Fibroblast of mammary gland (primary cell): ENCODE measurements at regions not wholly inside any gene's neighbourhood (a gene's known extent, or its start where the extent isn't known, plus 50 kb on each side); places are given as distances from the start of the nearest gene placed in this dataset.

Experiments used
- DNase-seq: peaks from one replicate; pipeline ENCODE4 v3.0.0-alpha.2; 2010; ENCODE audit warnings: low read depth
- H3K4me3 ChIP-seq: 2 replicates; pipeline ENCODE4 v1.5.1; 2011; ENCODE audit warnings: low read depth, mild to moderate bottlenecking, low read length, moderate library complexity; ENCODE audit not compliant: control insufficient read depth
- TF ChIP-seq, protein P1 (sequence below): conservative IDR thresholded peaks from 2 replicates; pipeline ENCODE4 v1.5.1; 2011; ENCODE audit warnings: low read depth, low read length, inconsistent platforms; ENCODE audit not compliant: control insufficient read depth, insufficient read depth

DNA sequence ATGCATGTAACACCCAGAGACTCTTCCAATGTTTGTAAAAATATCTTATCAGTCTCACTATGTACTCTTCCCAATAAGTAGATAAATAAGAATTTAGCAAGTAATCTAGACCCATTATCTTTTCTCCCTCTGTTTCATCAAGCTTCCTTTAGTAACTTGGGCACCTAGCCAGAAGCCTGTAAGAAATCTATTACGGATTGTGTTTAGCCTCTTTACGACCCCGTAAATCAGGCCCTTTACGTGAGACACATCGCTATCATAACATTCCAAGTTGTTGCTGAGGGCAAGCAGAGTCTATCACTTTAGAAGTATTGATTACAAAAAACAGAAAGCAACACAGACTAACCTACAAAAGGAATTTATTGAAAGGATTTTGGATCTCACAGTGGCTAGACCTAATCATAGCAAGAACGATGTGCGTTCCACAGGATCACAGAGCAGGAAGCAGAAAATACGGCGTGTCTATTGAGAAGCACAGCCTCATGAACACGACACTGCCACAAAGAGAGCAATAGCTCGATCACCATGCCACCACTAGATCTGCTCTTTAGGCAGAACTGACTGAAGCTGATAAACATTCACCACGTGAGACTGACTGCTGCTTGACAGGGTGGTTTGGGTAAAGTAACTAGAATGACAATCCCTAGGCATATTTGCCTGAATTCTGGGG lies 922.1 kb downstream of the AMY1C start:
- no peak for DNase-seq
- TF ChIP-seq, protein P1, sequence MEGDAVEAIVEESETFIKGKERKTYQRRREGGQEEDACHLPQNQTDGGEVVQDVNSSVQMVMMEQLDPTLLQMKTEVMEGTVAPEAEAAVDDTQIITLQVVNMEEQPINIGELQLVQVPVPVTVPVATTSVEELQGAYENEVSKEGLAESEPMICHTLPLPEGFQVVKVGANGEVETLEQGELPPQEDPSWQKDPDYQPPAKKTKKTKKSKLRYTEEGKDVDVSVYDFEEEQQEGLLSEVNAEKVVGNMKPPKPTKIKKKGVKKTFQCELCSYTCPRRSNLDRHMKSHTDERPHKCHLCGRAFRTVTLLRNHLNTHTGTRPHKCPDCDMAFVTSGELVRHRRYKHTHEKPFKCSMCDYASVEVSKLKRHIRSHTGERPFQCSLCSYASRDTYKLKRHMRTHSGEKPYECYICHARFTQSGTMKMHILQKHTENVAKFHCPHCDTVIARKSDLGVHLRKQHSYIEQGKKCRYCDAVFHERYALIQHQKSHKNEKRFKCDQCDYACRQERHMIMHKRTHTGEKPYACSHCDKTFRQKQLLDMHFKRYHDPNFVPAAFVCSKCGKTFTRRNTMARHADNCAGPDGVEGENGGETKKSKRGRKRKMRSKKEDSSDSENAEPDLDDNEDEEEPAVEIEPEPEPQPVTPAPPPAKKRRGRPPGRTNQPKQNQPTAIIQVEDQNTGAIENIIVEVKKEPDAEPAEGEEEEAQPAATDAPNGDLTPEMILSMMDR: no peak
- H3K4me3 ChIP-seq: no peak overlapping the region

DNA sequence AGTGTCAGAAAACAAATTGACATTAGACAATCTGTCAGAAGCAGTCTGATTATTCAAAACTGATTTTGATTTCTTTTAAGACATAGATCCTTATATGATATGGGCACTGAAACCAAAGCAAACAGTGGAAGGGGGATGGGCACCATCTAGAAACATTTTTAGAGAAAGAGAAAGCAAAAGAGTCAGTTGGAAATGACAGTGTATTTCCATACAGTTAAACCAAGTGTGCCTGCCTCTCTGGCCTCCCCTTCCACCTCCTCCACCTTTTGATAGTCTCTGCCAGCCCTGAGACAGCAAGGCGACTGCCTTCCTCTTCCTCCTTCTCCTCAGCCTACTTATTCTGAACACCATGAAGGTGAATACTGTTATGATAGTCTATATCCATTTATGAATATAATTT lies 949.7 kb downstream of the AMY1C start:
- TF ChIP-seq, protein P1: no peak
- H3K4me3 ChIP-seq: no peak overlapping the region
- no peak for DNase-seq

DNA sequence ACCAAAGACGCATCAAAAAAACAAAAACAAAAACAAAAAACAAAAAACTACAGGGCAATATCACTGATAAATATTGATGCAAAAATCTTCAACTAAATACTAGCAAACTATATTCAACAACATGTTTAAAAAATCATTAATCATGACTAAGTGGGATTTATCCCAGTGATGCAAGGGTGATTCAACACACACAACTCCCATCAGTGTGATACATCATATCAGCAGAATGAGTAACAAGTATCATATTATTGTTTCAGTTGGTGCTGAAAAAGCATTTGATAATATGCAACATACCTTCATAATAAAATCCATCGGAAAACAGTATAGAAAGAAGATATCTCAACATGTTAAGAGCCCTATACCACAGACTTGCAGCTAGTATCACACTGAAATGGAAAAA lies 953.0 kb downstream of the AMY1C start:
- DNase-seq: no peak
- TF ChIP-seq, protein P1: no peak
- H3K4me3 ChIP-seq: no peak overlapping the region

DNA sequence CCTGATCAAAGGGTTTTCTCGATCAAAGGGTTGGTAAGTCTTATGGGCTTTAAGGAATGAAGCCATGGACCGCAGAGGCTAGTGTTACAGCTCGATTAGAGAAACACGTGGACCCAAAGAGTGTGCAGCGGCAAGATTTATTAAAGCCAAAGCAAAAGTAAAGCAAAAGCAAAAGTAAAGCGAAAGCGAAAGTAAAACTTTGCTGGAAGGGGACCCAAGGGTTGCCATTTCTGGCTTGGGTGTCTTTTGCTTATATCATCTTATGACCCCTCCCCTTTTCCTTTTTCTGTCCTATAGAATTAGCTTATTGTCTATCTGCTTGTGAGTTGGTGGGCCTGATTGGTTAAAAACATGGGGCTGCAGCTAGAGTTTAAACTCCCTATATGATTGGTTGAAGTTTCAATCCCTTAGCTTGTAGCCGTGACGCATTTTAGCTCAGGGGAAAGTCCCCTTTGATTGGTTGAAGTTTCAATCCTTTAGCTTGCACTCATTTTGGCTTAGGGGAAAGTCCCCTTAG lies 957.0 kb downstream of the AMY1C start:
- DNase-seq: no peak
- TF ChIP-seq, protein P1: no peak
- no peak overlapping the region for H3K4me3 ChIP-seq

DNA sequence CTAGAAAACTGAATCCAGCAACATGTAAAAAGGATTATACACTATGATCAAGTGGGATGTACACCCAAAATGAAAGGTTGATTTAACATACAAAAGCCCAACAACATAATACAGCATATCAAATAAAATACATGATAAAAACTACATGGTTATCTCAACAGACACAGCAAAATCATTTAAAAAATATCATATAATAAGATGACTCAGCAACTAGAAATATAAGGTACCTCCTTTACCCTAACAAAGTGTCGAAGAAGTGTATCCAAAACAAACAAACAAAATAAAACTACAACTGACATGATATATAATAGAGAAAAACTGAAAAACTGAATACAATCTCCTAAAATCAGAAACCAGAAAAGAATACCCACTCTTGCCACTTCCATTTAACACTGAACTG lies 969.1 kb downstream of the AMY1C start:
- no peak for DNase-seq
- TF ChIP-seq, protein P1: no peak
- H3K4me3 ChIP-seq: no peak overlapping the region

DNA sequence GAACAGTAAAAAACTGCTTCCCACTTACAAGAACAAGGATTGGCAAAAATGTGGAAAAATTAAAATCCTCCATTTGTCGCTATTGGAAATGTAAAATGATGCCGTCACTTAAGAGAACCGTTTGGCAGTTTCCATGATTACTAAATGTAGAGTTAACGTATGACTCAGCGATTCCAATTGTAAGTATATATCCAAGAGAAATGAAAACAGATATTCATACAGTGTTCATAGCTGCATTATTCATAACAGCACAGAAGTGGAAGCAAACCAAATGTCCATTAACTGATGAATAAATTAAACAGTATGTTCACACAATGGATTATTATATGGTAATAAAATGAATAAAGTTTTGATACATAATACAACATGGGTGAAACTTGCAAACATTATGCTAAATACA lies 971.0 kb downstream of the AMY1C start:
- TF ChIP-seq, protein P1: no peak
- no peak overlapping the region for H3K4me3 ChIP-seq
- no peak for DNase-seq
